ENCODE measurements at regions not wholly inside any gene's neighbourhood (a gene's known extent, or its start where the extent isn't known, plus 50 kb on each side); places are given as distances from the start of the nearest gene placed in this dataset.

GRCh38 chr2:16112972-16113560 lies 172.7 kb downstream of the MYCN start:
- Histone ChIP-seq H2BK120ac (ENCODE audit: low read depth, low read length) (no peak overlapping the region), H3K56ac (ENCODE audit: extremely low read depth, insufficient read depth, low read length) (no peak overlapping the region), H2BK15ac (ENCODE audit: low read depth, low read length) (no peak overlapping the region), H3K18ac (ENCODE audit: low read depth, low read length) (no peak overlapping the region), H4K91ac (ENCODE audit: insufficient read depth, low read depth, low read length) (no peak overlapping the region), H2AFZ (replicated peaks; ENCODE audit: low read length, poor library complexity) (no peak overlapping the region), H3K27me3 (ENCODE audit: control insufficient read depth, insufficient read depth, low read length) (no peaks in the 10 kb centered on the region), H2BK5ac (ENCODE audit: low read depth, low read length, poor library complexity, severe bottlenecking) (peak overlapping the region; percentile 83), H3K9me1 (ENCODE audit: insufficient read depth, low read length) (no peaks in the 10 kb centered on the region), H3K4me2 (ENCODE audit: low read depth, low read length) (no peak overlapping the region), H3K4me1 (ENCODE audit: control insufficient read depth, insufficient read depth, low read length) (no peaks in the 10 kb centered on the region), H3K4me3 (ENCODE audit: insufficient read depth, low read depth, low read length) (no peak overlapping the region), H3K27ac (ENCODE audit: insufficient read depth, low read length) (no peak overlapping the region), H3K9me3 (ENCODE audit: control insufficient read depth, insufficient read depth, low read length) (peaks cover 24% of the 10 kb centered on the region), H3K23ac (ENCODE audit: low read depth, low read length) (no peak overlapping the region), H3K14ac (replicated peaks; ENCODE audit: low read depth, low read length) (no peak overlapping the region), H3K9ac (ENCODE audit: low read depth, low read length) (no peak overlapping the region), H3K4ac (ENCODE audit: low read depth, low read length) (no peak overlapping the region), H4K20me1 (ENCODE audit: insufficient read depth, low read length) (no peaks in the 10 kb centered on the region), H3K79me1 (ENCODE audit: low read depth in 1 of 2, low read length in 2 of 2) (no peaks in the 10 kb centered on the region), H4K8ac (ENCODE audit: low read depth in 2 of 2, low read length in 2 of 2) (no peak overlapping the region), H4K5ac (ENCODE audit: low read depth, low read length) (no peak overlapping the region), H2AK5ac (ENCODE audit: low read depth, low read length) (no peak overlapping the region), H2BK20ac (ENCODE audit: low read depth, low read length) (no peak overlapping the region), H3K36me3 (ENCODE audit: control insufficient read depth, insufficient read depth, low read length) (no peaks in the 10 kb centered on the region), H2AK9ac (replicated peaks; ENCODE audit: low read depth, low read length, poor library complexity) (no peak overlapping the region)
- DNase-seq, result no peak
- CTCF ChIA-PET, result no interaction called here
- intact Hi-C loops (cut with micrococcal nuclease), result no loop called here
- POLR2A ChIA-PET (ENCODE audit: unreplicated experiment), result no interaction called here
- BruUV-seq (replicated peaks), result no TSS peak
- WGBS, 2 experiments (ENCODE audit: extremely low coverage in 2 of 2, insufficient read length in 1 of 2), result 50% methylated on average over 2 of the region's 3 CpGs; no CpG with 5 or more reads in 1 of the 2 experiments
- dilution Hi-C loops (cut with HindIII; ENCODE audit: low sequenced_read_pairs, unreplicated experiment), result no loop called here
- in situ Hi-C loops (cut with MboI; ENCODE audit: low sequenced_read_pairs), result no loop called here
- TF ChIP-seq POLR2A (IDR thresholded peaks at IDR 0.05; ENCODE audit: low read depth, low read length) (no peak), NFE2L2 (IDR thresholded peaks at IDR 0.05; ENCODE audit: low read depth, low read length) (no peak), SMC3 (IDR thresholded peaks at IDR 0.05; ENCODE audit: low read depth, low read length) (no peak), RAD21 (IDR thresholded peaks at IDR 0.05; ENCODE audit: low read length) (no peak), RCOR1 (IDR thresholded peaks at IDR 0.05; ENCODE audit: insufficient replicate concordance, low read length) (no peak), CEBPB (IDR thresholded peaks at IDR 0.05; ENCODE audit: low read depth, low read length) (no peak), RFX5 (IDR thresholded peaks at IDR 0.05; ENCODE audit: low read depth, low read length) (no peak), CHD1 (IDR thresholded peaks at IDR 0.05; ENCODE audit: low read depth, low read length) (no peak), MAFK (IDR thresholded peaks at IDR 0.05; ENCODE audit: low read depth, low read length) (no peak), FOS (IDR thresholded peaks at IDR 0.05; ENCODE audit: low read depth, low read length) (no peak), CTCF (conservative IDR thresholded peaks at IDR 0.05; ENCODE audit: low read depth, low read length) (no peak), MAZ (IDR thresholded peaks at IDR 0.05; ENCODE audit: borderline replicate concordance, low read depth, low read length) (no peak), MXI1 (IDR thresholded peaks at IDR 0.05; ENCODE audit: borderline replicate concordance, low read depth, low read length) (no peak), BHLHE40 (IDR thresholded peaks at IDR 0.05; ENCODE audit: low read depth, low read length) (no peak)
- TF ChIP-seq, protein P1, sequence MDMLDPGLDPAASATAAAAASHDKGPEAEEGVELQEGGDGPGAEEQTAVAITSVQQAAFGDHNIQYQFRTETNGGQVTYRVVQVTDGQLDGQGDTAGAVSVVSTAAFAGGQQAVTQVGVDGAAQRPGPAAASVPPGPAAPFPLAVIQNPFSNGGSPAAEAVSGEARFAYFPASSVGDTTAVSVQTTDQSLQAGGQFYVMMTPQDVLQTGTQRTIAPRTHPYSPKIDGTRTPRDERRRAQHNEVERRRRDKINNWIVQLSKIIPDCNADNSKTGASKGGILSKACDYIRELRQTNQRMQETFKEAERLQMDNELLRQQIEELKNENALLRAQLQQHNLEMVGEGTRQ (IDR thresholded peaks at IDR 0.05; ENCODE audit: low read depth, low read length), result no peak
- TF ChIP-seq, protein P2, sequence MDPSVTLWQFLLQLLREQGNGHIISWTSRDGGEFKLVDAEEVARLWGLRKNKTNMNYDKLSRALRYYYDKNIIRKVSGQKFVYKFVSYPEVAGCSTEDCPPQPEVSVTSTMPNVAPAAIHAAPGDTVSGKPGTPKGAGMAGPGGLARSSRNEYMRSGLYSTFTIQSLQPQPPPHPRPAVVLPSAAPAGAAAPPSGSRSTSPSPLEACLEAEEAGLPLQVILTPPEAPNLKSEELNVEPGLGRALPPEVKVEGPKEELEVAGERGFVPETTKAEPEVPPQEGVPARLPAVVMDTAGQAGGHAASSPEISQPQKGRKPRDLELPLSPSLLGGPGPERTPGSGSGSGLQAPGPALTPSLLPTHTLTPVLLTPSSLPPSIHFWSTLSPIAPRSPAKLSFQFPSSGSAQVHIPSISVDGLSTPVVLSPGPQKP (IDR thresholded peaks at IDR 0.05; ENCODE audit: borderline replicate concordance, low read depth, low read length), result no peak
- ATAC-seq (ENCODE audit: low read depth), result no peak

Measured in IMR-90 (cell line).